ACC112 (cell line): ENCODE measurements at regions not wholly inside any gene's neighbourhood (a gene's known extent, or its start where the extent isn't known, plus 50 kb on each side); places are given as distances from the start of the nearest gene placed in this dataset.

Source experiments
- H2AFZ ChIP-seq: fragments of 200-600 bp; sonication (generic); one replicate; pipeline ENCODE4 v1.6.0; 2017; ENCODE audit warnings: antibody characterized with exemption, low read length; ENCODE audit not compliant: unreplicated experiment
- H3K27ac ChIP-seq: fragments of 200-600 bp; sonication (generic); 2 replicates; pipeline ENCODE4 v1.5.1; 2014; ENCODE audit warnings: low read depth, mild to moderate bottlenecking, antibody characterized with exemption, low read length, moderate library complexity
- H3K27me3 ChIP-seq: fragments of 200-600 bp; sonication (generic); 2 replicates; pipeline ENCODE4 v1.6.1; 2014; ENCODE audit warnings: mild to moderate bottlenecking, antibody characterized with exemption, low read length, moderate library complexity, mixed read lengths; ENCODE audit not compliant: insufficient read depth
- H3K36me3 ChIP-seq: fragments of 200-600 bp; sonication (generic); 2 replicates; pipeline ENCODE4 v1.6.1; 2016; ENCODE audit warnings: mild to moderate bottlenecking, antibody characterized with exemption, low read length, moderate library complexity, mixed read lengths; ENCODE audit not compliant: insufficient read depth
- H3K4me1 ChIP-seq: fragments of 200-600 bp; sonication (generic); one replicate; pipeline ENCODE4 v1.6.1; 2016; ENCODE audit warnings: low read length, mixed read lengths; ENCODE audit not compliant: insufficient read depth, unreplicated experiment, control insufficient read depth
- H3K4me3 ChIP-seq: fragments of 200-600 bp; sonication (generic); 2 replicates; pipeline ENCODE4 v1.5.1; 2014; ENCODE audit warnings: mild to moderate bottlenecking, low read depth, low read length
- H3K79me2 ChIP-seq: fragments of 200-600 bp; sonication (generic); one replicate; pipeline ENCODE4 v1.6.0; 2016; ENCODE audit warnings: low read length; ENCODE audit not compliant: control insufficient read depth, unreplicated experiment, insufficient read depth

DNA sequence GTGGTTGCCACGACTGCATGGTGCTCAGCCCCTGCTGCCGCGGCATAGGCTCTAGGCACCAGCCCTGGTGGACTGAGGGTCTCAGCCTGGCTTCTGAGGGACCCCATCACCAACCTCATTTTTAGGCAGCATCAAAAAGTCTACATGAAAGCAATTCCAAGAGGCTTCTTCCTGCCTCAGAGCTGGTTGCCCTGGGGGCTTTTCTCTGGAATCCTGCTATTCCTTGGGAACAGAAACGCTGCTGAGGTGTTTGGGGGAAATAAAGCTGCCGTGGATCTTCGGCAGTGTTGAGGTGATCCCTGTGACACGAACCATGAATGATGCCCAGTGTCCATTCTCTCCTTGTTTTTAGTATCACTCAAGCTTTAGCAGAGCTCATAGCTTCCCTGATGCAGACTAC is 148.4 kb upstream of the LRFN2 start:
- Histone ChIP-seq H3K4me3 (no peak overlapping the region), H2AFZ (no peak overlapping the region), H3K36me3 (no peaks in the 10 kb centered on the region), H3K79me2 (no peaks in the 10 kb centered on the region), H3K4me1 (no peaks in the 10 kb centered on the region), H3K27me3 (no peaks in the 10 kb centered on the region), H3K27ac (no peak overlapping the region)

- H3K27me3 ChIP-seq = no peaks in the 10 kb centered on the region
Observed at GRCh38 chr6:40735121-40735520, 148.0 kb upstream of the LRFN2 start.

GRCh38 chr6:40734607-40735006 is 147.4 kb upstream of the LRFN2 start:
- Histone ChIP-seq H3K36me3 (no peaks in the 10 kb centered on the region), H3K79me2 (no peaks in the 10 kb centered on the region), H3K27ac (no peak overlapping the region), H3K4me3 (no peak overlapping the region), H3K27me3 (no peaks in the 10 kb centered on the region), H3K4me1 (no peaks in the 10 kb centered on the region), H2AFZ (no peak overlapping the region)

More at GRCh38 chr6:40735121-40735520, 148.0 kb upstream of the LRFN2 start:
- no peak overlapping the region for H2AFZ ChIP-seq
- H3K36me3 ChIP-seq = no peaks in the 10 kb centered on the region
- no peaks in the 10 kb centered on the region for H3K4me1 ChIP-seq
- H3K27ac ChIP-seq = no peak overlapping the region
- no peak overlapping the region for H3K4me3 ChIP-seq
- H3K79me2 ChIP-seq = no peaks in the 10 kb centered on the region

GRCh38 chr6:40733770-40734396 is 146.7 kb upstream of the LRFN2 start:
- H3K79me2 ChIP-seq = no peaks in the 10 kb centered on the region
- no peaks in the 10 kb centered on the region for H3K36me3 ChIP-seq
- H3K4me3 ChIP-seq = no peak overlapping the region
- no peak overlapping the region for H2AFZ ChIP-seq
- H3K4me1 ChIP-seq = no peaks in the 10 kb centered on the region
- no peaks in the 10 kb centered on the region for H3K27me3 ChIP-seq
- H3K27ac ChIP-seq = no peak overlapping the region

- Histone ChIP-seq H3K4me1 (no peaks in the 10 kb centered on the region), H2AFZ (no peak overlapping the region), H3K4me3 (no peak overlapping the region), H3K27ac (no peak overlapping the region), H3K79me2 (no peaks in the 10 kb centered on the region), H3K27me3 (no peaks in the 10 kb centered on the region), H3K36me3 (no peaks in the 10 kb centered on the region)
Observed at GRCh38 chr6:40733290-40733689, 146.1 kb upstream of the LRFN2 start.

- no peak overlapping the region for H3K4me3 ChIP-seq
- H3K36me3 ChIP-seq = no peaks in the 10 kb centered on the region
- no peaks in the 10 kb centered on the region for H3K4me1 ChIP-seq
- no peaks in the 10 kb centered on the region for H3K27me3 ChIP-seq
- H2AFZ ChIP-seq = no peak overlapping the region
- no peaks in the 10 kb centered on the region for H3K79me2 ChIP-seq
- no peak overlapping the region for H3K27ac ChIP-seq
Observed at GRCh38 chr6:40732878-40733277, 145.7 kb upstream of the LRFN2 start.

DNA sequence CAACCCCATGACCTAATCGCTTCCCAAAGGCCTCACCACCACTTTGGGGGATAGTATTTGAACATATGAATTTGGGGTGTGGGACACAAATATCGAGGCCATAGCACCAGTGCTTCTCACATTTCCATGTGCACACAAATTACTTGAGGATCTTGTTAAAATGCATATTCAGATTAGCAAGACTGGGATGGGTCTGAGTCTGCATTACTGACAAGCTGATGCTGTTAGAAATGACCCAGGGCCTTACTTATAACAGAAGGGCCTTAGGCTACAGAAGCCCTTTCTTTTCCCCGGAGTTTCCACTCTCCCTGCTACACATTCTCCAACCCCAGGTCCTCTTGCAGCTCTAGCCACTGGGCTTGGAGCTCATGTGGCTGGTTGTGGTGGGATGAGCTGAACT is 141.5 kb upstream of the LRFN2 start:
- H2AFZ ChIP-seq = no peak overlapping the region
- H3K4me1 ChIP-seq = no peaks in the 10 kb centered on the region
- H3K36me3 ChIP-seq = no peaks in the 10 kb centered on the region
- H3K79me2 ChIP-seq = no peaks in the 10 kb centered on the region
- no peaks in the 10 kb centered on the region for H3K27me3 ChIP-seq
- no peak overlapping the region for H3K27ac ChIP-seq
- no peak overlapping the region for H3K4me3 ChIP-seq

DNA sequence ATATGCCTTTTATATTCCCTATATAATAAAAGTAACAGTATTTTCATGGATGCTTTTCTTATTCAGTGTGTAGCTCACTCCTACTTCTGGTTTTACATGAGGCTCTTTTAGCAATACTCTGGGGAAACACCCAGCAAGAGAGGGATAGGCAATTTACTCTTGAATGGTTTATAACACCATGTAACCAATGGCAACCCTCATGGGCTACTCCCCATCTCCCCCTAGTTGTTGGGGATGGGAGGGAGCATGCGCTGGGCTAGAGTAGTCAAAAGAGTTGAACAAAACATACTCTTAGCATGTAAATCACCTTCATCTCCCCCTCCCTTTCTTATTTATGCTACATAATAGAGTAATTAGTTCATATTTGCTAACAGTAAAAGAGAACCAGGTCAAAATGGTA is 140.1 kb upstream of the LRFN2 start:
- no peaks in the 10 kb centered on the region for H3K79me2 ChIP-seq
- no peaks in the 10 kb centered on the region for H3K36me3 ChIP-seq
- H3K4me3 ChIP-seq = no peak overlapping the region
- H2AFZ ChIP-seq = no peak overlapping the region
- no peaks in the 10 kb centered on the region for H3K4me1 ChIP-seq
- H3K27me3 ChIP-seq = no peaks in the 10 kb centered on the region
- H3K27ac ChIP-seq = no peak overlapping the region

DNA sequence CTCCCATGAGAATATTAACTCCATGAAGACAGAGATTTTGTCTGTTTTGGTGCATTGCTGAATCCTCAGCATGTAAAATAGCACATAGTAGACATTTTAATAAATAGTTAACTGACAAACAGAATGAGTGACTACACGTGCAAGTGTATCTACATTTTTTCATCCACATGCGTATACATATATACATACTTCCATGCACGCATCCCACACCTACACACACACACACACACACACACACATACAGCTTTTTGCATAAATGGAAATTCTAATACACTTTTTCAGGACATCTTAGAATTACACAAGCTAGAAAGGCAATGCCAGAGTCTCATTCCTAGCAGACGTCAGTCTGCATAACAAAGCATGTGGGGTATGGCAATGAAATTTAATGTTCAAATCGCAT is 139.7 kb upstream of the LRFN2 start:
- no peaks in the 10 kb centered on the region for H3K4me1 ChIP-seq
- H3K79me2 ChIP-seq = no peaks in the 10 kb centered on the region
- no peaks in the 10 kb centered on the region for H3K27me3 ChIP-seq
- no peak overlapping the region for H3K27ac ChIP-seq
- H2AFZ ChIP-seq = no peak overlapping the region
- H3K36me3 ChIP-seq = no peaks in the 10 kb centered on the region
- no peak overlapping the region for H3K4me3 ChIP-seq

- no peak overlapping the region for H3K27ac ChIP-seq
- no peak overlapping the region for H2AFZ ChIP-seq
- no peaks in the 10 kb centered on the region for H3K36me3 ChIP-seq
- no peaks in the 10 kb centered on the region for H3K27me3 ChIP-seq
- no peaks in the 10 kb centered on the region for H3K79me2 ChIP-seq
- no peaks in the 10 kb centered on the region for H3K4me1 ChIP-seq
- no peak overlapping the region for H3K4me3 ChIP-seq
Observed at GRCh38 chr6:40725390-40725789, 138.2 kb upstream of the LRFN2 start.

DNA sequence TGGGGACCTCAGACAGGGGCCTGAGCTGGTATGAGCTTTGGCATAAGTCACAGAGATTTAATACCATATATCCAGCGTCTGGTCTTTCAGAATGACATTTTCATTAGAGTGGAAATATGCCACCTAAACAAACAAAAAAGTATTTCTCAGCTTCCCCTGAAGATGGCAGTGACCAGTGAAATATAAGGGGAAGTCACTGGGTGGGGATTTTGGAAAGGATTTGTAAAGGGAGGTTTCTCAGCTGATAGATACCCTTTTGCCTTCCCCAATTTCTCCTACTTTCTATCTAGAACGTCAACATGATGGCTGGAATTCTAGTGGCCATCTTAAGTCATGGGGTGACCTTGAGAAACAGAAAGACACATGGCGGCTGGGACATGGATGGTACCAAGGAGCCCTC is 137.7 kb upstream of the LRFN2 start:
- Histone ChIP-seq H3K27ac (no peak overlapping the region), H3K27me3 (no peaks in the 10 kb centered on the region), H3K4me3 (no peak overlapping the region), H2AFZ (no peak overlapping the region), H3K36me3 (no peaks in the 10 kb centered on the region), H3K79me2 (no peaks in the 10 kb centered on the region), H3K4me1 (peaks cover 2% of the 10 kb centered on the region)
